Endothelial cell of umbilical vein (primary cell): ENCODE measurements at regions not wholly inside any gene's neighbourhood (a gene's known extent, or its start where the extent isn't known, plus 50 kb on each side); places are given as distances from the start of the nearest gene placed in this dataset.

Experiments used
- BruUV-seq: library from RNA; stranded (reverse); fragments of 400-500 nt; replicated peaks from 2 replicates; lab custom pipeline; 2021; lab: Mats Ljungman, UMichigan
- CTCF ChIA-PET: fragments of 300-600, 350-600 bp; sonication (Branson Sonifier 250); formaldehyde crosslinking; loops from one replicate; lab custom pipeline; 2021; ENCODE audit warnings: antibody characterized with exemption, inconsistent platforms; lab: Charles Lee
- POLR2A ChIA-PET: fragments of 300-600, 350-600 bp; sonication (Branson Sonifier 250); formaldehyde crosslinking; loops from one replicate; lab custom pipeline; 2021; ENCODE audit warnings: antibody characterized with exemption, inconsistent platforms; lab: Charles Lee
- DNase-seq: peaks from one replicate; pipeline ENCODE4 v3.0.0-alpha.2; 2011; ENCODE audit warnings: low read depth, low spot score
- FAIRE-seq: peaks from 2 replicates; lab custom pipeline; 2011; peaks lifted over from hg19 to GRCh38; lab: Jason Lieb, UNC
- H2AFZ ChIP-seq: 2 replicates; pipeline ENCODE4 v1.6.0; 2012; ENCODE audit warnings: low read depth, low read length, control low read depth, inconsistent platforms
- H3K27ac ChIP-seq: 2 replicates; pipeline ENCODE4 v1.5.1; 2011; ENCODE audit warnings: low read depth, mild to moderate bottlenecking, control low read depth, low read length, moderate library complexity; ENCODE audit not compliant: insufficient read depth
- H3K27me3 ChIP-seq, 2 experiments: 2 replicates each; pipeline versions ENCODE4 v1.6.0 to v1.6.1; 2011; ENCODE audit warnings: low read length in 2 of 2, mixed read lengths in 1 of 2; ENCODE audit not compliant: control insufficient read depth in 2 of 2, insufficient read depth in 2 of 2
- H3K36me3 ChIP-seq, 2 experiments: 2 replicates in 1 of 2; 3 replicates in 1 of 2; pipeline ENCODE4 v1.5.1; 2011; ENCODE audit warnings: low read length in 2 of 2, mild to moderate bottlenecking in 1 of 2, moderate library complexity in 1 of 2; ENCODE audit not compliant: control insufficient read depth in 2 of 2, insufficient read depth in 2 of 2; ENCODE audit errors: extremely low read depth in 1 of 2
- H3K4me1 ChIP-seq: 3 replicates; pipeline ENCODE4 v1.5.1; 2011; ENCODE audit warnings: mild to moderate bottlenecking, low read length; ENCODE audit not compliant: control insufficient read depth, insufficient read depth; ENCODE audit errors: extremely low read depth
- H3K4me2 ChIP-seq: 2 replicates; pipeline ENCODE4 v1.6.1; 2011; ENCODE audit warnings: low read length, control low read depth, mixed read lengths; ENCODE audit not compliant: insufficient read depth
- H3K4me3 ChIP-seq, 3 experiments: fragments of 200-600 bp in 1 of 3; sonication (generic), shearing (Covaris generic) in 1 of 3; replicated peaks in 1 of 3; 2 replicates each; pipeline ENCODE4 v1.5.1; 2011 to 2016; ENCODE audit warnings: control low read depth in 3 of 3, low read length in 3 of 3, mild to moderate bottlenecking in 2 of 3, inconsistent platforms in 1 of 3, low read depth in 1 of 3, moderate library complexity in 1 of 3; ENCODE audit not compliant: insufficient read depth in 1 of 3
- H3K79me2 ChIP-seq: 2 replicates; pipeline ENCODE4 v1.6.0; 2012; ENCODE audit warnings: low read length, inconsistent platforms; ENCODE audit not compliant: control insufficient read depth, insufficient read depth
- H3K9ac ChIP-seq: replicated peaks from 2 replicates; pipeline ENCODE3; 2011; ENCODE audit warnings: low read length, control low read depth; ENCODE audit not compliant: insufficient read depth; ENCODE audit errors: extremely low read depth
- H3K9me1 ChIP-seq: replicated peaks from 3 replicates; pipeline ENCODE4 v1.6.0; 2011; ENCODE audit warnings: mild to moderate bottlenecking, low read length; ENCODE audit not compliant: control insufficient read depth, insufficient read depth; ENCODE audit errors: extremely low read depth
- H3K9me3 ChIP-seq: replicated peaks from 2 replicates; pipeline ENCODE4 v1.5.1; 2012; ENCODE audit warnings: low read length, inconsistent platforms; ENCODE audit not compliant: control insufficient read depth, insufficient read depth
- H4K20me1 ChIP-seq: replicated peaks from 2 replicates; pipeline ENCODE3; 2011; ENCODE audit warnings: mild to moderate bottlenecking, low read length; ENCODE audit not compliant: control insufficient read depth, insufficient read depth; ENCODE audit errors: extremely low read depth
- CTCF ChIP-seq, 2 donors: IDR thresholded peaks; 1 replicate in 1 of 2; 2 replicates in 1 of 2; pipeline ENCODE4 v1.5.1; 2011; ENCODE audit warnings: low read length in 2 of 2, mild to moderate bottlenecking in 2 of 2, moderate library complexity in 2 of 2, control low read depth in 1 of 2, inconsistent platforms in 1 of 2, low read depth in 1 of 2; ENCODE audit not compliant: insufficient read depth in 1 of 2; ENCODE audit errors: extremely low read depth in 1 of 2
- EZH2 ChIP-seq: IDR thresholded peaks from 2 replicates; pipeline ENCODE4 v1.6.1; 2012; ENCODE audit warnings: borderline replicate concordance, low read depth, mild to moderate bottlenecking, moderate library complexity, low read length, inconsistent platforms; ENCODE audit not compliant: severe bottlenecking
- FOS ChIP-seq: IDR thresholded peaks from 2 replicates; pipeline ENCODE4 v1.6.1; 2011; ENCODE audit warnings: mild to moderate bottlenecking, low read length, moderate library complexity, borderline replicate concordance; ENCODE audit not compliant: insufficient read depth
- GATA2 ChIP-seq: IDR thresholded peaks from 2 replicates; pipeline ENCODE4 v1.7.0; 2011; ENCODE audit warnings: low read depth, mild to moderate bottlenecking, moderate library complexity, mixed read lengths, low read length; ENCODE audit not compliant: insufficient read length, insufficient read depth
- JUN ChIP-seq: IDR thresholded peaks from 2 replicates; pipeline ENCODE4 v1.6.1; 2011; ENCODE audit warnings: borderline replicate concordance, low read depth; ENCODE audit not compliant: insufficient read length, insufficient read depth
- MAX ChIP-seq: IDR thresholded peaks from 2 replicates; pipeline ENCODE4 v1.6.1; 2011; ENCODE audit not compliant: insufficient read depth, insufficient read length
- MYC ChIP-seq: IDR thresholded peaks from one replicate; pipeline ENCODE4 v1.6.1; 2011; ENCODE audit warnings: mild to moderate bottlenecking, low read depth, low read length
- POLR2A ChIP-seq: IDR thresholded peaks from 2 replicates; pipeline ENCODE4 v1.6.1; 2012; ENCODE audit warnings: low read depth, mild to moderate bottlenecking, control low read depth, low read length
- POLR2AphosphoS5 ChIP-seq: IDR thresholded peaks from 2 replicates; pipeline ENCODE4 v1.6.1; 2012; ENCODE audit warnings: low read depth, mild to moderate bottlenecking, control low read depth, low read length, moderate library complexity; ENCODE audit not compliant: insufficient read depth
- dilution Hi-C: fragments of 300-500 bp; cut with MboI; formaldehyde crosslinking; loops from one replicate; pipeline ENCODE4 v1.15.0; 2019; ENCODE audit warnings: low sequenced_read_pairs; ENCODE audit not compliant: extremely low pct_ligation_motif_present
- intact Hi-C: fragments of 100-400 bp; cut with micrococcal nuclease; formaldehyde crosslinking; loops from one replicate; pipeline ENCODE4 v1.10.0; 2022

DNA sequence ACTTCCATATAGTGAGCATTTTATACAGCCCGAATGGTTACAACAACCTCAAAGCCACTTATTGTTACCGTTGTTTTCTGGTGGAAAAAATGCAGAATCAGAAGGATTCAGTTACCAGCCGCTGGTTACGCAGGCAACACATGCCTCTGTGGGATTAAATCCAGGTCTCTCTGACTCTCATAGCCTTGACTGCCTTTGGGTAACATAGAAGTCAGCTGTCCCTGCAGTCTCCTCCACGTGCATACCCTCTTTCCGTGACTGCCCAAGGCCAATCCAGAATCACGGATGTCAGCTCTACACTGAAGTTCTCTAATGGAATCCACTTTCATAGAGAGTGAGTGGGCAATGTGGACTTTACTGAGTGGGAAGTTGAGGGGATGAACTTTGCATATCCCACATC lies 189.5 kb upstream of the DNAJC19 start:
- H3K4me3 ChIP-seq: no peak overlapping the region
- no peaks in the 10 kb centered on the region for H3K79me2 ChIP-seq
- H3K4me2 ChIP-seq: no peak overlapping the region
- BruUV-seq: no TSS peak
- H3K9me1 ChIP-seq: no peaks in the 10 kb centered on the region
- H3K27ac ChIP-seq: no peak overlapping the region
- dilution Hi-C loops: no loop called here
- no peaks in the 10 kb centered on the region for H3K36me3 ChIP-seq
- ChIA-PET POLR2A (no interaction called here), CTCF (interaction anchor here (1.2 kb wide), 1 partner anchor 61 kb away, joined by 3 read pairs; no protein-coding TSS in a partner anchor)
- no peak for DNase-seq
- no peaks in the 10 kb centered on the region for H4K20me1 ChIP-seq
- intact Hi-C loops: loop anchor here (5.0 kb wide), 2 partner anchors 1252 to 1367 kb away; no protein-coding TSS in a partner anchor
- TF ChIP-seq EZH2 (no peak), JUN (no peak), MAX (no peak), POLR2AphosphoS5 (no peak), POLR2A (no peak), MYC (no peak), CTCF (IDR thresholded peaks at IDR 0.05; ENCODE audit: extremely low read depth in 1 of 2, insufficient read depth in 1 of 2, low read depth in 1 of 2, low read length in 2 of 2) (no peak), FOS (no peak), GATA2 (no peak)
- no peaks in the 10 kb centered on the region for H3K4me1 ChIP-seq
- H3K9ac ChIP-seq: no peak overlapping the region
- peaks cover 0 to 3% of the 10 kb centered on the region in 2 experiments for H3K27me3 ChIP-seq
- H3K9me3 ChIP-seq: no peaks in the 10 kb centered on the region
- H2AFZ ChIP-seq: no peak overlapping the region
- FAIRE-seq: no peak
